GM19099 (cell line): ENCODE measurements at regions not wholly inside any gene's neighbourhood (a gene's known extent, or its start where the extent isn't known, plus 50 kb on each side); places are given as distances from the start of the nearest gene placed in this dataset.

Experiments
- POLR2A ChIP-seq: IDR thresholded peaks from 3 replicates; pipeline ENCODE4 v1.6.1; 2011; ENCODE audit warnings: low read depth; ENCODE audit not compliant: insufficient read length; ENCODE audit errors: extremely low read depth

DNA sequence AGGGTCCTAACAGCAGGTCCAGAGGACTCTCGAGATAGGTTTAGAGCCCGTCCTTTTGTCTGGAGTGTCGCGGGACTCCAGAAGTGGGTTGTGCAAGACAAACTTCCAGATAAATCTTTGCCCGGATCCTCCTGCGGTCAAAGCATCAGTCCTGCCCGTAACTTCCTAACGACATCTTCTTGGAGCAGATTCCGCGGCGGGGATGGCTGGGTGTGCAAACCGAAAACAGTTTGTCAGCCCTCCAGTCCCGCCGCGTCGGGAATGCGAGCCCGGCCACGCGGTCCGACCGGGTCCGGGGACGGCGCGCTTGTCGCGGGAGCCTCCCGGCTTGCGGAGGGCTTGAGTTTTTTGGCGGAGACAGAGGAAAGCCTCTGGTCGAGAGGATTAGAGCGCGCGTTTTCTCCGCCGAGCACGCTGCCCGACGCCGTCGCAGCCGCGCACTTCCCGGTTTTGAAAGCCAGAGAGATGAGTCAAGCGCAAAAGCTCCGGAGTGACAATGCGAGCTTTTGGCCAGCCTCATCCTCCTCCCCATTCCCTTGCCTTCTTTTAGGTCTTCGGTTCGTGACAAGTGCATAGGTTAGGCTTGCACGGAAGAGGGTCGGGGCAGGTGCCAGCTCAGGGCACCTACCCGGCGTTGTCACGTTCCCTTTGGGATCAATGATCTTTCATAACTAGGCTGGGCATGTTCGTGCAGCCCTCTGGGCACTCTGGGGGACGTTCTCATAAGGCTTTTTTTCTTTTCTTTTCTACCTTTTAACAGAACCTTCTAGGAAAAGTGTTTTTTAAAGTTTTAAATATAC is 91.3 kb upstream of the PRDM1 start:
- TF ChIP-seq POLR2A: no peak

DNA sequence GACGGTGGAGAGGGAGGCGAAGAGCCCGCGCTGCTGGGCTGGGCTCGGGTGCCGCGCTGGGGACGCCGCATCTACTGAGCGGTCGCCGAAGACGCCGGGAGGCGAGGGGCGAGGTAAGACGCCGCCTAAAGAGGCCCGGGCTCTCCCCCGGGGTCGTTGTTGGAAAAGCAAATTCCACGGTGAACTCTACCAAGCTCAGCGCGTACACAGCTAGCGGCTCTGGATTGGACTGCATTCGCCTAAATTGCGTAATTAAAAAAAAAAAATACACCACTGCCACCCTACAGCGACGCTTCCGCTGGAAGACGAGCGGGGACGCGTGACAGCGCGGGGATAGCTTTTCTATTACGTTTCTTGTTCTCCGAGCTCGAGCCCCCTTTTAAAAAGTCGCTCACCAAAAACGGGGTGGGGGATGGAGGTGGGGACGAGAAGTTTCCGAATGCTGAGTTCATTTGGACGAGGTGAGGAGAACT is 92.0 kb upstream of the PRDM1 start:
- TF ChIP-seq POLR2A: no peak

- no peak for TF ChIP-seq POLR2A
These were observed 92.6 kb upstream of the PRDM1 start for GRCh38 chr6:105993341-105994117.

- peak; percentile 55 for TF ChIP-seq POLR2A
These were observed 93.7 kb upstream of the PRDM1 start for GRCh38 chr6:105992315-105992961.

DNA sequence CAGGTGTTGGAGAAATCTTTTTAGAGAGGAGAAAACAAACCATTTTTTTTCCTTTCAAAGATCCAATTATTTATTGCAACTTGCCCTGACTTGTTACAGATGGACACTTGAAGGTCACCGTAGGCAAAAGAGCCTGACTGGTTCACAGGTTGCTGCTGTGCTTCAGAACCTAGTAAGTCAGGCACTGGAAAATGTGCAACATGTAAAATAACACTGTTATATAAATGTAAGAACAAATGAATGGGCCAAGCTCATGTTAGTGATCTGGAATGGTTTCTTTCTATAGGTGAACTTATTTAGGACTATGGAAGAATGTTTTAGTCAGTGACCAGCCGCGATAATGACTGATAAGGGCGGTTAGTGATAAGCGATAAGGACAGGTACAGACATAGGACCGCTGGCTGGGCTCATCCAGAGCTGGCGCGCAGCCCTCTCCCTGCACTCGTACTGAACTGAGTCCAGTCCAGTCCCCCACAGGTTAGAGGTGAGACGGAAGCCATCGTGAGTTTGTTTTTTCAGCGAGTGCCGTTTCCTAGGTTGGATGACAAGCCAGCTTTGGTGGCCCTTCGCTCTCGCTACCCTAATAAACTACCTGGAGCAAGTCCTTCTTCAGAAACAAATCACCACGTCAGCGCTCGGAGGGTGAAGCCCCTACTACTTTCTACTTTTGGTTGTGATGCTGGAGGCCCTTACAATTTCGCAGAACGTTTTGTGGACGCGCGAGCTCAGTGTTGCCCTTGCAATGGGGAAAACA is 94.4 kb upstream of the PRDM1 start:
- TF ChIP-seq POLR2A: no peak

- TF ChIP-seq POLR2A: no peak
These were observed 96.0 kb upstream of the PRDM1 start for GRCh38 chr6:105990151-105990550.

DNA sequence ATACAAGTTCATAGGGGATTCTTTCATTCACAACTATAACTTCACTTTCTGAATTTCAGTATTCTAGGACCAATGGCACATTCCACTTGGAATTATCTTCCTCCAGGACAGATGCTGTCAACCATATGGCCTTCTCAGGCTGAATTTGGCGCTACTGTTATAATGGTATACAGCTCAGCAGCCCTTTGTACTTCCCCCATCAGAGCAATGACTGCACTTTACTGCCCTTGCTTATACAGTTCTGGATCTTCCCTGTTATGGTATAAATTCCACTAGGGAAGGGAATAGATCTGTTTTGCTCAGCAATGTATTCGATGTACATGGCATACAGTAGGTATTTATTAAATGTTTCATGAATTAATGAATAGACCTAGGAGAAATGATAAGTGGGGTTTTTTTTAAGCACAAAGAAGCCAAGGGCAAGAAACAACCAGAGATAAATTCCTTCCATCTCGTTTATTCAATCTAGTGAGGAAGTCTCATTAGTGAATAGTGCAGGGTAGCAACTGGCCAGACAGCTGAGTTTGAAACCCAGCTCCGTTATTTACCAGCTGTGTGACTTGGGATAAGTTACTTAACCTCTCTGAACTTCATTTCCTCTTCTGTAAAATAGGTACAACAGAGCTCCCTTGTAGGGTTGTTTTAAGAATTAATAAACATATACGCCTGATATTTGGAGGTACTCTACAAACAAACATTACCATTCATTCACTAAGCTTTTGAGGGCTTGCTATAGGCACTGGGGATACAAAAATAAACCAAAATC is 97.1 kb upstream of the PRDM1 start:
- no peak for TF ChIP-seq POLR2A

GRCh38 chr6:105988321-105988720 is 97.8 kb upstream of the PRDM1 start:
- TF ChIP-seq POLR2A: no peak

DNA sequence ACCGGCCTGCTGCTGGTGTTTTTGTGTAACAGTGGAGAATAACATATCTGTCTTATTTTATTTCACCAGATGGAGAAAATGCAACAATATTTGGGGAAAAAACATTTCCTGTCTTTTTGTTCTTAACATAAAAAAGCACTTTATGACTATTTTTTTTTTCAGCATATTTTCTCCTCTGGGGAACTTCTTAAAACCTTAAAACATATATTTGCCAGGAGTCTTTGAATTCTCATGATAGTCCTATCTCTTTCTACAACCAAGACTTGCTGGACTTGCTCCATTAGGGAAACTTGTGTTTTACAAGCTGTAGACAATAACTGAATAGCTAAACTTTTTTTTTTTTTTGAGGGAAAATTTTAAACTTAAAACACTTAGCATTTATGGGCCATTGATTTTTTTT is 98.6 kb upstream of the PRDM1 start:
- no peak for TF ChIP-seq POLR2A

GRCh38 chr6:105986998-105987397 is 99.1 kb upstream of the PRDM1 start:
- no peak for TF ChIP-seq POLR2A

GRCh38 chr6:105985816-105986632 is 100.1 kb upstream of the PRDM1 start:
- TF ChIP-seq POLR2A: no peak

DNA sequence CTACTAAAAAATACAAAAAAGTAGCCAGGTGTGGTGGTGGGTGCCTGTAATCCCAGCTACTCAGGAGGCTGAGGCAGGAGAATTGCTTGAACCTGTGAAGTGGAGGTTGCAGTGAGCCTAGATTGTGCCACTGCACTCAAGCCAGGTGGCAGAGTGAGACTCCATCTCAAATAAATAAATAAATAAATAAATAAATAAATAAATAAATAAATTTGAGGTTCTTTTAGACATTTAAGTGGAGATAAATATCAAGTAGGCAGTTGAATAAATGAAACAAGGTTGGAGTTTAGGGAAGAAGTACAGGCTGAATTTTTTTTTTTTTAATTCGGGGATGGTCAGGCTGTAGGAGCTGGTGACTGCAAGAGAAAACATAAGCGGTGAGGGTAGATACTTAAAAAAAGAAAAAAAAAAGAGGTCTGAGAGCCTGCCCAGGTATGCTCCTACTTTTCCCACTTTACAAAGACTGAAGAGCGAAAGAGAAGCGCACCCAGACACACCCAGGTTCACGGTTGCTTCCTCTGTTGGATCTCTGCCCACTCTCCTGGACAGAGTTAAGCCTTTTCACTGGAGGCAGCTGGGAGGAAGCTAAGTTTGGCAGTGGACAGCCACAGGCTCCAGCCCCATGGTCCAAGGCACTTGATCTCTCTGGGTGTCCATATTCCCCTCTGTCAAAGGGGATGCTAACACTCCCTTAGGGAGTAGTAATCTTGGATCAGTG is 100.9 kb upstream of the PRDM1 start:
- TF ChIP-seq POLR2A: no peak

DNA sequence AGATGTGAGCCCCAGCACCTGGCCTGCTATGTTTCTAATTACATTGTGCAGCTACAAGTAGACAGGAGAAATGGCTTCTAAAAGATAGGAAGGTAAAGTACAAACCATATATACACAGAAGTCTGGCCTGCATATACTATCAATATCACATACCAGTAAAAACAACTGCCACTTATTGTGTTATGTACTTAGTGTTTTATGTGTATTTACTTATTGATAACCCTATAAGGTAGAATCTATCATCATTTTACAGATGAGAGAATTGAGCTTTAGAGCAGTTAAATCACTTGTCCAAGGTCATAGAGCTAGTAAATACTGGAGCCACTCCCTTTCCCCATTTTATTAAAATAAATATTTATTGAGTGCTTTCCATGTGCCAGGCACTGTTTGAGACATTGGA is 102.4 kb upstream of the PRDM1 start:
- TF ChIP-seq POLR2A: no peak
